T1000 (cell line): ENCODE measurements at regions not wholly inside any gene's neighbourhood (a gene's known extent, or its start where the extent isn't known, plus 50 kb on each side); places are given as distances from the start of the nearest gene placed in this dataset.
"Not testable (repeated sequence)": the region's sequence is repeated elsewhere in the genome, so short reads cannot be mapped to it uniquely, and the experiment has no call there.

Experiments used
- DNase-seq: peaks from one replicate; lab custom pipeline; 2025; ENCODE audit warnings: mixed read lengths; lab: John Stamatoyannopoulos, UW

DNA sequence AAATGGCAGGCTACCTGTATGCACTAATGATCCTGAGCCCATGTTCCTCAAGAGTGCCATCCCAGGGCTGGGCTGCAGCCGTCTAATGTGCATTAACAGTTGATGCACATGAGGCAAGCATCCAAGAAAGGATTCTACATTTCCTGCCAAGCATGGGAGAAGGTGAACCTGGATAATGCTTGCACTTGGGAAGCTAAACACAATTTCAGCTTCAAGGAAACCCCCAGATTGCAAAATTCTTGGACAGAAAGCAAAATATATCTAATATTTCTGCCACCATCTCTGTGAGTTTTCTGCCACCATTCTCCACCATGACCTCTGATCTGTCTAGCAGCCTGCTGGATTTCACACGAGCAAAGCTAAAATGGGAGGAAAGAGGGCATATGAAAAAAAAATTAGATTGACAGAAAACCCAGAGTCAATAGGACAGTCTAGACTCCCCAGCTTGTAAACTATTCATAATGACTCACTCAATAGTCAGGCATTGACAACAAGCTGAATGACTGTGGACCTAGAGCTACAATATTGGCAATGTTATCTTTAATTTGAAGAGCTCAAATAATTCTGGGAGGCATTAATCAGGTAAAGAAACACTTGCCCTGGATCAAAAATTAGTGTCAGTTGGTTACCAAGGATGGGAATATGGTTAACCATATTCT lies 91.9 kb upstream of the BCL2L14 start:
- no peak for DNase-seq

DNA sequence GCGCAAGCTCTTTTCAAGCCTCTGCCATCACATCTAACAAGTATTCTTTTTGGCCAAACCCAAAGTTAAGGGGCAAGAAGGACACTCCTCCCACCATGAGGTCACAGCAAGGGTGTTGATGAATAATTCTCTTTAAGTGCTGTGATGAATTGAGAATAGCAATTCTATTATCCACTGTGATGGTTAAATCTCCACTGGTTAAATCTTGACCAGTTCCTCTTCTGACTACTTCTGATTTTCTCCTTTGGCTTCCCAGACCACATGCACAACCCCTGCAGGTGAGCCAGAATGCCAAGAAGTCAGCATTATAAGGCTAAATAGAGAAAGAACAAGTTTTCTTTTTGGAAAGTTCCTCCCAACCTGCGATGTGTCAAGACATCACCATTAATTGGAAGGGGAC lies 90.6 kb upstream of the BCL2L14 start:
- no peak for DNase-seq

DNA sequence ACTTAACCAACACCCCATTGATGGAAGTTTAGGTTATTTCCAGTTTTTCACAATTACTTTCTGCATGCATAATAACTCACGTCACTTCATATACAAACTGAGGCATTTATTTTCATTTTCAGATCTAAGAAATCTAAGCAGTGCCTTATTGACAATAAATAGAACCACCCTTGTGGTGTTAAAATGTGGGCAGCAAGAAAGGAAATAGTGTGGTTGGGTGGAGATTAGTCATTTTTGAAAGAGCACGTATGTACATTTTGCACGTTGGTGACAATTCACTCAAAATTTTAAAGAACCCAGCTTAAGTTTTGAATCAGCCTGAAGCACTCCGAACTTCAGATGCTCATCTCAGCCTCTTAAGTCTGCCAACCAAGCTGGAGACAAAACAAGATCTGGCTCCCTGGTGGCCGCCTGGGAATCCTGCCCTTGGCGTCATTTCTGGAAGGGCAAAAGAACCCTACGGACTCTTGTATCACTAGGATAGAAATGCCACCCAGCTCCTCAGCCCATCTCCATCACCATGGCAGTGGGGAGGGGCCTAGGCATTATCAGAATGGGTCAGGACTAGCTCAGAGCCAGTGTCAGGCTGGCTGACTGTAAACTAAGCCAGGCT lies 89.5 kb upstream of the BCL2L14 start:
- no peak for DNase-seq

DNA sequence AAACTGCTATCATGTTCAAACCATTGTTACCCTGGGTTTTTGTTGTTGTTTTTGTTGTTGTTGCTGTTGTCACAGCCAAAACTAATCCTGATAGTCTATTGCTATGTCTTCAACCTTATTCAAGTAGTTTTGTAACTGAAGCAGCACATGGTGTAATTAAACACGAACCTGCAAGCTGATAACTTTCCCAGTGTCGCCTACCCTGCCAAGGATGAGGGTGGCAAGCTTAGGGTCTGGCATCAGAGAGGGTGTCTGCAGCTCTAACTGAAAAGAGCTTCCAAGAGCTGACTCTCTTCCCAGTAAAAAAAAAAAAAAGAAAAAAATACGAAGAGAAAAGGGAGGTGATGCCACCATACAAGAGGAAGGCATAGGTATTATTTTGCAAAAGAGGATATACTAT lies 86.3 kb upstream of the BCL2L14 start:
- no peak for DNase-seq

DNA sequence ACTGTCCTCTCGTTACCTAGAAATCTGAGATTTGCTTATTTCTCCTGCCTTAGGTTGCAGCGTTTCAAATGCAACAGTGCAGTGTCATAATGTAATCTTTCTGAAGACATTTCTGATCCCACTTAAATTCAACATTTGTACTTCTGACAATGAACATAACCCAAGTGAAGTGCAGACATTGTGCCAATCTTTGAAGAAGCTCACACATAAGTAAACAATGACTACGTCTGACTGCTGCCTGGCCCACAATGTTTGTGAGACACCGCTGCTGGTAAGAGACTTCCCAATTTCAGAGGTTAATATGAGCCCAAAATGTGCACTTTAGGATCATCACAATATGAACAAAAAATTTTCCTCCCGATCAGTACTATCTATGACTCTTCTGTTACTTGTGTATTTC lies 84.6 kb upstream of the BCL2L14 start:
- no peak for DNase-seq

DNA sequence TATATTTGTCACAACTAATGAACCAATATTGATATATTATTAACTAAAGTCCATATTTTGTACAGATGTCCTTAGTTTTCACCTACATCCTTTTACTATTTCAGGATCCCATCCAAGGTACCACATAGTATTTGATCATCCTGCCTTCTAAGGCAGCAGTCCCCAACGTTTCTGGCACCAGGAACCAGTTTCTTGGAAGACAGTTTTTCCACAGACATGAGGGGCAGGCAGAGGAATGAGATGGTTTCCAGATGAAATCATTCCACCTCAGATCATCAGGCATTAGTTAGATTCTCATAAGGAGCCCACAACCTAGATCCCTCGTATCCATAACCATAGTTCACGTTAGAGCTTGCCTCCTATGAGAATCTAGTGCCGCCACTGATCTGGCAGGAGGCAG lies 82.8 kb upstream of the BCL2L14 start:
- DNase-seq = no peak

DNA sequence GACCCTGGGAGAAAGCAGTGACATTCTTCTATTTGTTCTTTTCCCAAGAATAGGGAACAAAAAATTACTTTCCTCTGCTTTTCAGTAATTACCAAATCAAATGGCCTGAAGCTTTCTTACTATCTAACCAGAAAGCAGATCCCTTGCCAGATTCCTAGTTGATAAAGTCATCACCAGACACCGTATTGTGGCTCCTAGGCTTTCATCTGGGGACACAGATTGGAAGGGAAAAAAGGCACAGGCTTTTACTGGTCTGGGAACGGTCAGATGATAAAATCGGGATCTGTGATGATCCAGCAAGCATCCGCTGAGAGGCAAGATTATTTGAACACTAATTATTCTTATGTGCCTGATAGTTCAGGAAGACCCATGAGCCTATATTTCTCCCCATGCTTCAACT lies 79.1 kb upstream of the BCL2L14 start:
- DNase-seq = no peak

DNA sequence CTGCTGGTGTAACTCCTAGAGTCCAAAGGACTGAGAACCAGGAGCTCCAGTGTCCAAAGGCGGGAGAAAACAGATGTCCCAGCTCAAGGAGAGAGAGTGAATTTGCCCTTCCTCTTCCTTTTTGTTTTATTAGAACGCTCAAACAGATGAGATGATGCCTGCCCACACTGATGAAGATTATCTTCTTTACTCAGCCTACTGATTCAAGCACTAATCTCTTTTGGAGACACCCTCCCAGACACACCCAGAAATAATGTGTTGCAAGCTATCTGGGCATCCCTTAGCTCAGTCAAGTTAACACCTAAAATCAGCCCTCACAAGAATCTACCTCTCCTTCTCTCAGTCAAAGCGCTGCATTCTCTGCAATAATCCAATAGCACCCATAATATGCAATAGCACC lies 78.2 kb upstream of the BCL2L14 start:
- DNase-seq = no peak

DNA sequence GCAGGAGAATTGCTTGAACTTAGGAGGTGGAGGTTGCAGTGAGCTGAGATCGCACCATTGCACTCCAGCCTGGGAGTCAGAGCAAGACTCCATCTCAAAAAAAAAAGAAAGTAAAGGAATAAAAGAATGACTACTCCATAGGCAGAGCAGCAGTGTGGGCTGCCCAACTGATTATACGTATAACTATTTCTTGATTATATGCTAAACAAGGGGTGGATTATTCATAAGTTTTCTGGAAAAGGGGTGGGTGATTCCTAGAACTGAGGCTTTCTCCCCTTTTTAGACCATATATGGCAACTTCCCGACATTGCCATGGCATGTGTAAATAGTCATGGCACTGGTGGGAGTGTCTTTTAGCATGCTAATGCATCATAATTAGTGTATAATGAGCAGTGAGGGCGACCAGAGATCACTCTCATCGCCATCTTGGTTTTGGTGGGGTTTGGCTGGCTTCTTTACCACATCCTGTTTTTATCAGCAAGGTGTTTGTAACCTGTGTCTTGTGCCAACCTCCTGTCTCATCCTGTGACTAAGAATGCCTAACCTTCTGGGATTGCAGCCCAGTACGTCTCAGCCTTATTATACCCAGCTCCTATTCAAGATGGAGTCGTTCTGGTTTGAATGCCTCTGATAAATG lies 72.3 kb upstream of the BCL2L14 start:
- not testable (repeated sequence) for DNase-seq

DNA sequence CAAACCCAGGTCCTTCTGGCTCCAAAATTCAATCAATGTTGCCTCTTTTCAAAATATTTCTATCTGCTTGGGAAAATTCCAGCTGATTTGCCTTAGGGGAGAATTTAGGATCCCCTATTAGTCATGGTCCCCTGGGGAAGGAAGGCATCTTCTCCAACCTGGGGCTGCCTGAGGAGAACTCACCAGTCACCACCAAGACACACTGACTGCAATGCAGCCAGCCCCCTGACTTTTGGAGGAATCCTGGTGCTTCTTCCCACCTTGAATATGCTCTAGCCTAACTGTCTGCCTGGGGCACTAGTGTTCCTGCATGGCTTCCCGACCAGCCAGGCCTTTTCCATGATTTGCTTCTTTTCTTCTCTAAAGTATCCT lies 71.8 kb upstream of the BCL2L14 start:
- no peak for DNase-seq

DNA sequence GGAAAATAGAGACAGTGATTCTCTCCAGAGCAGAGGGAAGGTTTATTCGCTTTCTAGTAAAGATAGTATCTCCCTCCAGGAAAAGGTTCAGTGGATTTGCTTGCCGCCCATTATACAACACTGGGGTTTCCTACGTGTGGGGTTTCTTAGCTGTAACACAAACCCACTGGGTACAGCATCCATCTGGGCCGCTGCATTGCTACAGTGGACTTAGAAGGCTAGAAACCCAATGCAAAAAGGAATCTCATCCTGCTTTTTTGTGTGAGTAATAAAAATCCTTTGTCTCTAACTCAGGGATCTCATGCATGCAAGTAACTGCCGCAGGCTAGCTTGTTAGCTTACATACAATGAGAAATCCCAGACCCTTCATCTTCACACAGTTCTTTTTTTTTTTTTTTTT lies 67.1 kb upstream of the BCL2L14 start:
- no peak for DNase-seq

DNA sequence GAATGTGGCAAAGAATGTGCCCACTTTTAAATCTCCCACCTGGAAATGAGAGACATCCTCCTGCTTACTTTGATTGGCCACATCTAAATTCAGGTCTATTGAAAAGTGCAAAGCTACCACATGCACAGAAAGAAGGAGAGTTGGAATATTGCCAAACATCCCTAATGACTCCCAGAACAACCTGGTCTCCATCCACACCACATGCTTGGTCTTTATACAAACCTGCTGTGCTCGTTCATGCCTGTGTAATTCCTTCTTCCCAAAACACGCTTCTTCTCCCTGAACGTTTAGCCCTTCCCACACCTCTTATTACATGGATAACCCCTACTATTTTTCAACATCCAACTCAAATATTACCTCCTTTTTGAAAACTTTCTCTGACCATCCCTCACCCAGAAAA lies 66.2 kb upstream of the BCL2L14 start:
- no peak for DNase-seq

DNA sequence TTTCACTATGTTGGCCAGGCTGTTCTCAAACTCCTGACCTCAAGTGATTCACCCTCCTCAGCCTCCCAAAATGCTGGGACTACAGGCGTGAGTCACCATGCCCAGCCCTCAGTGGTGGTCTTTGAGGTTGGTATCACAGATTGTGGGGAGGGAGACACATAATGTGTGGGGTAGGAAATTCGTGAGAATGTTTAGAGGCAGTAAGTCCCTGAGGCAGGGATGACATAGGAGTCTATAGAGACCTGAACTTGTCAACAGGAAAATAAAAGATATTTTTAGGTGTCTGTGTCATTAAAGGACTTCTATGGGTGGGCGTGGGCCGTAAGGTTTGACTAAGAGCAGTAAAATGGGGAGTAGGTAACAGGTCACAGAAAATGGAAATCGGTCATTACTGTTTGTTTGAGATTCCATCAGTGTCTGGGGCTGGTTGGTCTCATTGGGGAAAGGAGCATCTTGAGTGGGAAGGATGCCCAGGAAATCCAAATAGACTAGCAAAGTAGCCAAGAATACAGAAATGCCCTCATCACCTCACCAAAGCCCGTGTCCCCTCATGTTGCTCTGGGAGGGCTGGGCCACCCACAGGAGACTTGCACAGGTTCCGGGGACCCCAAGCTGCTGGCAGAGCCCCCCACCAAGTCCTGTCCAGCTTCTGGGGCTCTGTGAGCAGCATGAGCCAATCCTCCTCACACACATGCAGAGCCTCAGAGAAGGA lies 63.6 kb upstream of the BCL2L14 start:
- peak; percentile 17 for DNase-seq

DNA sequence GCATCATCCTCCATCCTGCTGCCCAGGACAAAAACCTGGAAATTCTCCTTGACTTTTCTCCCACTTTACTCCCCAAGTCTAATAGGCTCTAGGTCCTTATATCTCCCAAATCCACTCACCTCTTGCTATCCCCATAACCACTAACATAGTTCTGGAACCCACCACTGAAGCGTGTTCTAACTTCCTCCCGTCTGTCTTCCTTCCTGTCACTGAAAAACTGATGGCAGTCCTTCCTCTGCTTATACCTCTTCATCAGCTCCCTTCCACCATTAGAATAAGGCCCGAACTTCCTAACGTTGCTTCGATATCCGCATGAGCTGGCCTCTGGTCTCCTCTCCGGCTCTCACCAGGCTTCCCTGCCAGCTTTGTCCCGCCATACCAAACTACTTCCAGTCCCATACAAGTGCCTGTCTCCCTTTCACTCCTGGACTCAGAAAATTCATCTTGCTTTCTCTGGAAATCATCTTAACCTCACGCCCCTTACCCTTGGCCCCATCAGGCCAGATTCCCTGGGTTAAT lies 63.0 kb upstream of the BCL2L14 start:
- no peak for DNase-seq

DNA sequence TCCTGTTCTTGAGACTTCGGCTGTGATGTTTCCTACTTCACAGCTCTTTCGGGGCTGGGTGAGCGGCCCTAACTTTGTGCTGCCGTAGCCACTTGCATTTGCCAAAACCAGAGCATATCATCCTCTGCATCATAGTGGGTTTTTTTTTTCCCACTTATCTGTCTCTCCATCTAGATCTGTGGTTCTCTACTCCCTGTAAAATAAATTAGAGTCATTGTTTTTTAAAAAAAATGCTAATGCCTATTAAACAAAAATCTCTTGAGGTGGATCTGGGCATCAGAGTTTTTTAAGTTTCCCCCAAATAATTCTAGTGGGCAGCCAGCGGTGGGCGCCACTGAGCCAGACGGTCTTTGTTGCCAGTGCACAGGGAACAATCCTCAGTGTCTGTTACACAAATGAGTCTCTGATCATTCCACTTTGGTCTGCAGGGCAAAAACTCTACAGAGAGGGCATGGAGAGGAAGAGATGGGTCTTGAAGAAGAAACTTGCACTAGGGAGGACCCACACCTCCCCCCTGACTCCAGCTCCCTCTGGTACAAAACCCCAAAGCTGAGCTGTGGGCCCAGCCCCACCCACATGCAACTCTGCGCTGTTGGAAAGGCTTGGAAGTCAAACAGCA lies 62.4 kb upstream of the BCL2L14 start:
- DNase-seq = no peak

DNA sequence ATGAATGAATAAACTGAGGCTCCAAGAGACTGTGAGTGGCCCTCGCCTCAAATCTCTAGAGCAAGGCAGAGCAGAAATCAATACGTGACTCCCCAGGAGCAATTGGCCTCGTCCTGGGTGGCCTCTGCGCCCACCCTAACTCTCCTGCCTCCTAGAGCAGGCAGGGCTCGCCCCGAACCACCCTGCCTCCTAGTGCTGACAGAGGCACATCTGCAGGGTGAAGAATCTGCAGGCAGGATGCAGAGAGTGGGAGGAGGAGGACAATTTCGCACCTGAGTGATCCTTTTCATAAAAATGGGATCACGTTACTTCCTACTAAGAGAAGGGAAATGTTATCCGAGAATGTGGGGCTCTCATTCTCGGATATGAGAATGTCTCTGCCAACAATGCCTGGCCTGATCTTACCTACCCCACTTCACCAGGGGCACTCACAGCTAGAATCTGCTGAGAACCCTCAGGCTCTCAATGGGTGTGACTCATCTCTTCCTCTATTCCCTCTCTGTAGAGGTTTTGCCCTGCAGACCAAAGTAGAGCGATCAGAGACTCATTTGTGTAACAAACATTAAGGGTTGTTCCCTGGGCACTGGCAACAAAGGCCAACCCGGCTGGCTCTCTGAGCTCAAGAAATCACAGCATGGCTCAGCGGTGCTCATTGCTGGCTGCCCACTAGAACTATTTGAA lies 61.7 kb upstream of the BCL2L14 start:
- DNase-seq = peak; percentile 48

DNA sequence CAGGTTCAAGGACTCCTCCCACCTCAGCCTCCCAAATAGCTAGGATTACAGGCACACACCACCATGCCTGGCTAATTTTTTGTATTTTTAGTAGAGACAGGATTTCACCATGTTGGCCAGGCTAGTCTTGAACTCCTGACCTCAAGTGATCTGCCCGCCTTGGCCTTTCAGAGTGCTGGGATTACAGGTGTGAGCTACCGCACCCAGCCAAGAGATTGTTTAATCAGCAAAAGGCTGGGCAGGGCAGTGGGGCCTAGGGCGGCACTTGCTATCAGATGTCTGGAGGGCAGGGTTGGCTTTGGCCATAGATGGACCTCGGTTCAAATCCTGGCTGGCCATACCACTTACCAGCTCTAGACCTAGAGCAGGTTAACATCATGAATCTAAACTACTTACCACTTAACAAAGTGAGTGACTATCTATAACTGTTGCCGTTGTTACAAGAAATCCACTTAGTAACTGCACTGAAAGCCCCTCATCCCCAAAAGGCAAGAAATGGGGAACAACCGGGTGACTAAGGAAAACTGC lies 60.9 kb upstream of the BCL2L14 start:
- not testable (repeated sequence) for DNase-seq

DNA sequence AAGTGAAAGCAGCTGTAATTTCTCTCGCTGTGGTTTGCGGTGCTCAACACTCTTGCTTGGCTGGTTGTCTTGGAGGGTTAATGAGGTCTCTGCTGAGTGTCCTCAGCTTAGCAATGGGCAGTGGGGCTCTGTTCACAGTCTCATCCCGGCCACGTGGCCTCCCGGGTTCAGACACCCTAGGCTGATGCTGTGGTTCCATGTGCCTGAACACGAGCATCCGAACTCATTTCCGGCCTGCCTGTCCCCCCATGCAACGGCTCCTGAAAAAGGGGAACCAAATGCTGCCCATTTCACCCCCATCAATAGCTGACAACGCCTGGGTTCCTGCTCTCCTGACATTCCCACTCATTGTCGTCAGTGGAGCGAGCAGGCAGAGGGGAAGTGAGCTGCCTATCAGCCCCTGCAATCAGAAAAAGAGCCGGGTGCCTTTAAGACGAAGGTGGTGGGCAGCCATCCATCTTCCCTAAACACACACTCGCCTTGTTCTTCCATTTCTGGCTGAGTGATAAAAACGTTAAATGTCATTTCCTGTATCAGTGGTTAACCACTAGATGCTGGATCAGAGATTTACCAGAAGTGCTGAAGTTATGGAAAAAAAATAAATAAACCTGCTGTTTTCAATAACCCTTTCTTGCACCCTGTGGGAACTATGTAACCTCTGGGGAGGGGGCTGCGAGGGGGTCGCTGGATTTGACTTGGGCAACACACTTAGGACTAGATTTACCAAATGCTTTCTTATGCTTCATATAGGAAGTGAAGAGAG lies 60.3 kb upstream of the BCL2L14 start:
- no peak for DNase-seq

DNA sequence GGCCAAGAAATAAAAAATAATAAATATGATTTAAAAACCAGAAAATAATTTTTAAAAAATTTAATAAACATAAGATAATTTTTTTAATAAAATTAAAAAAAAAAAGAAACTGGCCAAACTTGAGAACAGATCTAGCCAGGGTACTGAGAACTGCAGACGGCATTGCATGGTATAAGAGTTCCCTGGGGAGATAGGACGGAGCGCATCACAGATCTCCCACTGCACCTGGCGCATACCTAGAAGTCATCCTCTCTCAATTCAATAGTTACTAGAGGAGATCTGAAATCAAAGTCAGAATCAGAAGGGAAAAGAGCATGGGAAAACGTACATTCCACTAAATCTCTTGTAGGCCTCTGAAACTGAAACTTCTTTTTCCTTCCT lies 58.9 kb upstream of the BCL2L14 start:
- DNase-seq = no peak

DNA sequence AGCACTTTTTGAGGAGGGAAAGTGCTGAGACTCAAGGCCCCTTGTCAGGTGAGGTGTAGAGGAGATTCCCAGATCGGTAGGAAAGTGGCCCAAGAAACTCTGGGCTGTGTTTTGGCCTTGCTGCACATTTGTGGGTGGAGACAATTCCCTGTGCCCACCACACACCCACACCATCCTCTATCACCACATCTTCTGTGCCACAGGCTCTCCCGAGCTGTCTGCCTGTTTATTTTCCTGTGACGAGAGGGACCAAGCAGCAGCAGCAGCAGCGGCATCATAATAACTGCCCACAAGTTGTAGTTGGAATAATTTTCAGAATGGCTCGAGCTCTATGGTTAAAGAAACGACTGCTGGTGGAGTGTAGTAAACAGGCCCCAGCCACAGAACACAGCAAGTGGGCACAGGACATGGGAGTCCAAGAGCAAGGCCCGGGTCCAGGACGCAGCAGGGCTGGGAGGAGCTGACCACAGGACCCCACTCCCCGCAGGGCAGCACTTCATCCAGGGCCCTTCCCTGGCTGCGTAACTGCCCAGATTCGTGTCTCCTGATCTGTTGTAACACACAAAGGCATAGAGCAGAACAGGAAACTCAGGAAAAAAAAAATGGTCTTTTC lies 55.6 kb upstream of the BCL2L14 start:
- no peak for DNase-seq
